ENCODE measurements at regions not wholly inside any gene's neighbourhood (a gene's known extent, or its start where the extent isn't known, plus 50 kb on each side); places are given as distances from the start of the nearest gene placed in this dataset.

GRCh38 chr5:126369083-126369482 is 54.1 kb upstream of the GRAMD2B start:
- no peak for TF ChIP-seq YY1 (IDR thresholded peaks at IDR 0.05)
- TF ChIP-seq CTCF (IDR thresholded peaks at IDR 0.05; ENCODE audit: low read depth, low read length, missing input control): no peak

Data from liver (tissue), 2 donors.